ENCODE measurements at regions not wholly inside any gene's neighbourhood (a gene's known extent, or its start where the extent isn't known, plus 50 kb on each side); places are given as distances from the start of the nearest gene placed in this dataset.

GRCh38 chr1:95409901-95410300 is 175.9 kb downstream of the RWDD3 start:
- DNase-seq (ENCODE audit: low read depth), result no peak

GRCh38 chr1:95415146-95415545 is 181.1 kb downstream of the RWDD3 start:
- no peak for DNase-seq (ENCODE audit: low read depth)
- H3K4me3 ChIP-seq (ENCODE audit: low read length), result no peak overlapping the region
- no peak for TF ChIP-seq CTCF (conservative IDR thresholded peaks at IDR 0.05; ENCODE audit: low read depth, low read length)

More at GRCh38 chr1:95409901-95410300, 175.9 kb downstream of the RWDD3 start:
- TF ChIP-seq CTCF (conservative IDR thresholded peaks at IDR 0.05; ENCODE audit: low read depth, low read length), result no peak
- H3K4me3 ChIP-seq (ENCODE audit: low read length), result no peak overlapping the region

- H3K4me3 ChIP-seq (ENCODE audit: low read length), result no peak overlapping the region
- DNase-seq (ENCODE audit: low read depth), result no peak
- no peak for TF ChIP-seq CTCF (conservative IDR thresholded peaks at IDR 0.05; ENCODE audit: low read depth, low read length)
Observed at GRCh38 chr1:95426772-95427171, 192.8 kb downstream of the RWDD3 start.

- H3K4me3 ChIP-seq (ENCODE audit: low read length), result no peak overlapping the region
- TF ChIP-seq CTCF (conservative IDR thresholded peaks at IDR 0.05; ENCODE audit: low read depth, low read length), result no peak
- no peak for DNase-seq (ENCODE audit: low read depth)
Observed at GRCh38 chr1:95427525-95427924, 193.5 kb downstream of the RWDD3 start.

GRCh38 chr1:95431235-95431634 is 197.2 kb downstream of the RWDD3 start:
- DNase-seq (ENCODE audit: low read depth), result no peak
- H3K4me3 ChIP-seq (ENCODE audit: low read length), result no peak overlapping the region
- TF ChIP-seq CTCF (conservative IDR thresholded peaks at IDR 0.05; ENCODE audit: low read depth, low read length), result no peak

GRCh38 chr1:95435611-95436010 is 201.6 kb downstream of the RWDD3 start:
- no peak for DNase-seq (ENCODE audit: low read depth)
- TF ChIP-seq CTCF (conservative IDR thresholded peaks at IDR 0.05; ENCODE audit: low read depth, low read length), result no peak
- H3K4me3 ChIP-seq (ENCODE audit: low read length), result no peak overlapping the region

GRCh38 chr1:95437011-95437410 is 203.0 kb downstream of the RWDD3 start:
- no peak for DNase-seq (ENCODE audit: low read depth)
- TF ChIP-seq CTCF (conservative IDR thresholded peaks at IDR 0.05; ENCODE audit: low read depth, low read length), result no peak

More at GRCh38 chr1:95437011-95437410, 203.0 kb downstream of the RWDD3 start:
- H3K4me3 ChIP-seq (ENCODE audit: low read length), result no peak overlapping the region
